Gastroesophageal sphincter (tissue), 4 donors: ENCODE measurements at regions not wholly inside any gene's neighbourhood (a gene's known extent, or its start where the extent isn't known, plus 50 kb on each side); places are given as distances from the start of the nearest gene placed in this dataset.

Experiments used
- ATAC-seq: fragments of 150-250 bp; one replicate; pipeline ENCODE4 v1.9.1; 2016; ENCODE audit warnings: mild to moderate bottlenecking, moderate library complexity
- H3K27ac ChIP-seq, 4 donors: fragments of 200-600 bp; sonication (generic) in 3 of 4; 1 replicate in 3 of 4; 2 replicates in 1 of 4; pipeline ENCODE4 v1.5.1; 2016 to 2019
- H3K27me3 ChIP-seq: fragments of 200-600 bp; sonication (generic); one replicate; pipeline ENCODE4 v1.5.1; 2019
- H3K36me3 ChIP-seq, 2 donors: fragments of 200-600 bp; sonication (generic); one replicate each; pipeline ENCODE4 v1.5.1; 2019; ENCODE audit warnings: control low read depth in 1 of 2
- H3K4me1 ChIP-seq, 3 donors: fragments of 200-600 bp; sonication (generic); 1 replicate in 2 of 3; 2 replicates in 1 of 3; pipeline ENCODE4 v1.5.1; 2016 to 2019; ENCODE audit warnings: control low read depth in 2 of 3
- H3K4me3 ChIP-seq, 2 donors: fragments of 200-600 bp; sonication (generic); one replicate each; pipeline ENCODE4 v1.5.1; 2019; ENCODE audit warnings: mild to moderate bottlenecking in 1 of 2, moderate library complexity in 1 of 2
- H3K9me3 ChIP-seq, 3 donors: fragments of 200-600 bp; sonication (generic); one replicate each; pipeline ENCODE4 v1.5.1; 2017 to 2019; ENCODE audit warnings: control low read depth in 2 of 3
- EP300 ChIP-seq: sonication (generic); formaldehyde crosslinking; IDR thresholded peaks from one replicate; pipeline ENCODE4 v1.6.1; 2017; ENCODE audit warnings: antibody characterized with exemption, mild to moderate bottlenecking
- POLR2A ChIP-seq, 2 donors: fragments of 450-650 bp; IDR thresholded peaks; one replicate each; pipeline ENCODE4 v1.6.1; 2017; ENCODE audit warnings: antibody characterized with exemption in 2 of 2, mild to moderate bottlenecking in 2 of 2, moderate library complexity in 1 of 2
- POLR2AphosphoS5 ChIP-seq: sonication (generic); formaldehyde crosslinking; IDR thresholded peaks from one replicate; pipeline ENCODE4 v1.6.1; 2017; ENCODE audit warnings: antibody characterized with exemption
- WGBS, 2 donors: methylation state at CpG; one replicate each; pipeline ENCODE4 v1.1.5; 2018; ENCODE audit warnings: low coverage in 1 of 2; 5-methylcytosine and 5-hydroxymethylcytosine counted together
- TF ChIP-seq, protein P1 (sequence below), 4 experiments: fragments of 200-600 bp in 2 of 4; fragments of 450-650 bp in 2 of 4; sonication (generic) in 1 of 4; IDR thresholded peaks; one replicate each; pipeline ENCODE4 v1.5.1; 2017 to 2019; ENCODE audit warnings: antibody characterized with exemption in 4 of 4, mild to moderate bottlenecking in 2 of 4, moderate library complexity in 2 of 4

GRCh38 chr10:3526727-3527501 is 258.1 kb downstream of the KLF6 start:
- 9 to 36% methylated on average over 4 to 5 of the region's 6 CpGs for WGBS, 2 donors
- H3K27ac ChIP-seq, result peak overlapping the region; percentile 34 to 81 (median 63)

DNA sequence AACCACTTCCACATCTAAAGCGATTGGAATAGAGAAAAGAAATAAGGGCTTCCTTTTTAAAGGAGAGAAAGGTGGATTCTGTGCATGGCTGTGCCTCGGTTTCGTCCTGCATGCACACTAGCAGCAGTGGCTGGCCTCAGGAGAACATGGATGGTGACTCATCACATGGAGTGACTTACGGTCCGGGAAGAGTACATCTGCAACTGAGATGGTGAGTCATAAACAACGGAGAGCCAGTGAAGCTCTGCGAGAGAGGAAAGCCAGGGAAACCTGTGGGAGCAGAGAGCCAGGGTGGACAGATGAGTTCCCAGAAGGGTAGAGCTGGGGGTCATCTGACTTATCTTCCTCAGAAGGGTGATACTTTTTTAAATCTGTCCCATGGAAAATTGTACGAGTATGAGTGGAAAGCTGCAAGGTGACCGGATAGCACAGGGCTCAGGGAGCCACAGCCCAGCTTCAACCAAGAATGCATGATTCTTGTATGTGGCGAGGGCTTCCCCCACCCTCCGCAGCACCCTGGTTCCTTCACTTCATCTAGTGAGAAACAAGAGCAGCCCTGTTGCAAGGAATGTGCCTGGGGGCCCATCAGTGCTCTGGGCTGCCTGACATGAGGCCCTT is 259.1 kb downstream of the KLF6 start:
- H3K4me1 ChIP-seq, result peaks cover 0 to 42% (median 3%) of the 10 kb centered on the region in 3 donors
- no peaks in the 10 kb centered on the region for H3K27me3 ChIP-seq
- H3K9me3 ChIP-seq, result no peaks in the 10 kb centered on the region
- WGBS, 2 donors, result 46 to 60% methylated on average over 1 to 11 of the region's 11 CpGs
- no peak overlapping the region for H3K4me3 ChIP-seq
- H3K27ac ChIP-seq, result peak overlapping the region in 3 of 4 donors; percentile 63 to 81 (median 63)
- TF ChIP-seq, protein P1, sequence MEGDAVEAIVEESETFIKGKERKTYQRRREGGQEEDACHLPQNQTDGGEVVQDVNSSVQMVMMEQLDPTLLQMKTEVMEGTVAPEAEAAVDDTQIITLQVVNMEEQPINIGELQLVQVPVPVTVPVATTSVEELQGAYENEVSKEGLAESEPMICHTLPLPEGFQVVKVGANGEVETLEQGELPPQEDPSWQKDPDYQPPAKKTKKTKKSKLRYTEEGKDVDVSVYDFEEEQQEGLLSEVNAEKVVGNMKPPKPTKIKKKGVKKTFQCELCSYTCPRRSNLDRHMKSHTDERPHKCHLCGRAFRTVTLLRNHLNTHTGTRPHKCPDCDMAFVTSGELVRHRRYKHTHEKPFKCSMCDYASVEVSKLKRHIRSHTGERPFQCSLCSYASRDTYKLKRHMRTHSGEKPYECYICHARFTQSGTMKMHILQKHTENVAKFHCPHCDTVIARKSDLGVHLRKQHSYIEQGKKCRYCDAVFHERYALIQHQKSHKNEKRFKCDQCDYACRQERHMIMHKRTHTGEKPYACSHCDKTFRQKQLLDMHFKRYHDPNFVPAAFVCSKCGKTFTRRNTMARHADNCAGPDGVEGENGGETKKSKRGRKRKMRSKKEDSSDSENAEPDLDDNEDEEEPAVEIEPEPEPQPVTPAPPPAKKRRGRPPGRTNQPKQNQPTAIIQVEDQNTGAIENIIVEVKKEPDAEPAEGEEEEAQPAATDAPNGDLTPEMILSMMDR (IDR thresholded peaks at IDR 0.05), result no peak
- TF ChIP-seq POLR2AphosphoS5, result peak; percentile 85
- no peak for TF ChIP-seq EP300
- ATAC-seq, result peak; percentile 81
- no peaks in the 10 kb centered on the region for H3K36me3 ChIP-seq

More at GRCh38 chr10:3526727-3527501, 258.1 kb downstream of the KLF6 start:
- H3K9me3 ChIP-seq, result no peaks in the 10 kb centered on the region
- H3K36me3 ChIP-seq, result no peaks in the 10 kb centered on the region
- H3K4me1 ChIP-seq, result peaks cover 0 to 42% (median 3%) of the 10 kb centered on the region in 3 donors
- H3K4me3 ChIP-seq, result no peak overlapping the region
- ATAC-seq, result peak; percentile 70
- no peaks in the 10 kb centered on the region for H3K27me3 ChIP-seq
- TF ChIP-seq POLR2AphosphoS5, result peak; percentile 78
- TF ChIP-seq POLR2A (IDR thresholded peaks at IDR 0.05), result no peak

- TF ChIP-seq POLR2AphosphoS5 (no peak), EP300 (no peak)
- Histone ChIP-seq H3K36me3 (no peaks in the 10 kb centered on the region), H3K27me3 (no peaks in the 10 kb centered on the region), H3K4me3 (no peak overlapping the region), H3K9me3 (no peaks in the 10 kb centered on the region), H3K27ac (no peak overlapping the region), H3K4me1 (peaks cover 0 to 36% (median 3%) of the 10 kb centered on the region in 3 donors)
- 89 to 93% methylated on average over 3 to 7 of the region's 7 CpGs for WGBS, 2 donors
- no peak for ATAC-seq
These were observed 260.7 kb downstream of the KLF6 start for GRCh38 chr10:3524086-3524960.

DNA sequence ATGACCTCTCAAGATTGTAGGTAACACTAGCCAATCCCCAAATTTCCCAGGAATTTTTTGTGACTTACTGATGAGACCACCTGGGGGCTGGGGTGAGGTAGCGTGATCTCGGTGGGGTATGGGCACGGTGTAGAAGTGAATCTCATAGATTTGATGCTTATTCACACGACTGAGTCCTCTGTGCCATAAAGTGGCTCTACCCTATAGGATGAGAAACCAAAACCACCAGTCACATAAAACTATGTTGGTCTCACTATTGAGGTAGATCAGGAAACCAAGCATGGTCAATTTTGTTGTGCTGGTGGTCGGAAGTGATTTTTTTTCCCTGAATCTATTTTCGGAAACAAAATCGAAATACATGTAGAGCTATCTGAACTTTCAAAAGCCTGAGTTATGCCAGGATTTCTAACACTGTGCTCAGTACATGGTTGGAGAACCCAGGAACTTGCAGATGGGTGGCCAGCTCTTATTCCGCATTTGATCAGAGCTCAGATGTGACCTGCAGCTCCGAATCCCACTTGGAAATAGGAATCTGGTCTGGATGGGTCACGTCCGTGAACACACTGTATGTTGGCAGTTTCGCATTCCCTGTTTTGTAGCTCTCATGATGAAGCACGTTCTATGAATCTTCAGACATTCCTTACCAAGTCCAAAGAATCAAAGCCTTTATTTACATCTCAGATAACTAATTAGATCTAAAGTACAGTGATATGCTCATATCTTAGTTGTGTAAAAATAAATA is 261.5 kb downstream of the KLF6 start:
- H3K27me3 ChIP-seq, result no peaks in the 10 kb centered on the region
- no peaks in the 10 kb centered on the region for H3K9me3 ChIP-seq
- ATAC-seq, result no peak
- H3K4me1 ChIP-seq, result peaks cover 0 to 31% (median 3%) of the 10 kb centered on the region in 3 donors
- H3K4me3 ChIP-seq, result no peak overlapping the region
- TF ChIP-seq, protein P1 (IDR thresholded peaks at IDR 0.05), result no peak
- TF ChIP-seq POLR2AphosphoS5, result no peak
- no peak for TF ChIP-seq POLR2A (IDR thresholded peaks at IDR 0.05)
- no peak for TF ChIP-seq EP300
- WGBS, 2 donors, result 94 to 96% methylated on average over 11 to 13 of the region's 13 CpGs
- no peak overlapping the region for H3K27ac ChIP-seq
- H3K36me3 ChIP-seq, result no peaks in the 10 kb centered on the region

DNA sequence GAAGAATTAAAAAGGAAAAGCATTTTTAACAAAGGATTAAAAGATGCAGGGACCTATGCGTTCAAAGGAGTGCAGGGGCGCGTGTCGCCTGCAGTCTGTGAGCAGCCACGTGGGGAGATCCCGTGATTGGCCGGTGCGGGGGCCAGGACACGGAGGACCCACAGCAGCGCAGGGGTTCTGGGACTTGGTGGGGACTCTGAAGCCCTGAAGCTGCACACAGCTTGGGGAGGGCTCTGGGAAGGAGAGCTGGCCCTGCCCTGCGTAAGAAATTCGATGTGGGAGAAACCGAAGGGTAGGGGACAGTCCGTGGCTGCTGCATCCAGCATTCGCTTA is 268.1 kb downstream of the KLF6 start:
- no peak for ATAC-seq
- TF ChIP-seq EP300 (no peak), POLR2A (IDR thresholded peaks at IDR 0.05) (no peak), POLR2AphosphoS5 (no peak)
- TF ChIP-seq, protein P1 (IDR thresholded peaks at IDR 0.05), result no peak
- WGBS, 2 donors, result 91 to 95% methylated on average over 4 to 14 of the region's 15 CpGs
- H3K27ac ChIP-seq, result no peak overlapping the region
- H3K4me1 ChIP-seq, result no peaks in the 10 kb centered on the region
- H3K36me3 ChIP-seq, result no peaks in the 10 kb centered on the region
- no peak overlapping the region for H3K4me3 ChIP-seq
- no peaks in the 10 kb centered on the region for H3K9me3 ChIP-seq
- H3K27me3 ChIP-seq, result no peaks in the 10 kb centered on the region
